ENCODE measurements at regions not wholly inside any gene's neighbourhood (a gene's known extent, or its start where the extent isn't known, plus 50 kb on each side); places are given as distances from the start of the nearest gene placed in this dataset.
"Not testable (repeated sequence)": the region's sequence is repeated elsewhere in the genome, so short reads cannot be mapped to it uniquely, and the experiment has no call there.

GRCh38 chr18:71040161-71040560 lies 751.3 kb downstream of the SOCS6 start:
- H3K4me3 ChIP-seq (ENCODE audit: low read depth, low read length), result no peak overlapping the region
- no peak for DNase-seq (ENCODE audit: low read depth)
- no peak for TF ChIP-seq CTCF (IDR thresholded peaks at IDR 0.05; ENCODE audit: low read depth, low read length, missing control alignments)

- no peak overlapping the region for H3K4me3 ChIP-seq (ENCODE audit: low read depth, low read length)
- DNase-seq (ENCODE audit: low read depth), result no peak
- TF ChIP-seq CTCF (IDR thresholded peaks at IDR 0.05; ENCODE audit: low read depth, low read length, missing control alignments), result no peak
These were observed 749.4 kb downstream of the SOCS6 start for GRCh38 chr18:71038196-71038595.

- no peak for TF ChIP-seq CTCF (IDR thresholded peaks at IDR 0.05; ENCODE audit: low read depth, low read length, missing control alignments)
- no peak for DNase-seq (ENCODE audit: low read depth)
- no peak overlapping the region for H3K4me3 ChIP-seq (ENCODE audit: low read depth, low read length)
These were observed 747.9 kb downstream of the SOCS6 start for GRCh38 chr18:71036783-71037182.

- not testable (repeated sequence) for DNase-seq (ENCODE audit: low read depth); H3K4me3 ChIP-seq (ENCODE audit: low read depth, low read length)
These were observed 742.7 kb downstream of the SOCS6 start for GRCh38 chr18:71031296-71032191.

- not testable (repeated sequence) for DNase-seq (ENCODE audit: low read depth); H3K4me3 ChIP-seq (ENCODE audit: low read depth, low read length)
These were observed 741.2 kb downstream of the SOCS6 start for GRCh38 chr18:71030085-71030484.

GRCh38 chr18:71028285-71028762 lies 739.5 kb downstream of the SOCS6 start:
- TF ChIP-seq CTCF (IDR thresholded peaks at IDR 0.05; ENCODE audit: low read depth, low read length, missing control alignments), result no peak
- no peak overlapping the region for H3K4me3 ChIP-seq (ENCODE audit: low read depth, low read length)
- no peak for DNase-seq (ENCODE audit: low read depth)

GRCh38 chr18:71027531-71027930 lies 738.7 kb downstream of the SOCS6 start:
- DNase-seq (ENCODE audit: low read depth), result no peak
- H3K4me3 ChIP-seq (ENCODE audit: low read depth, low read length), result no peak overlapping the region
- TF ChIP-seq CTCF (IDR thresholded peaks at IDR 0.05; ENCODE audit: low read depth, low read length, missing control alignments), result no peak
